ENCODE measurements at regions not wholly inside any gene's neighbourhood (a gene's known extent, or its start where the extent isn't known, plus 50 kb on each side); places are given as distances from the start of the nearest gene placed in this dataset.
"Not testable (repeated sequence)": the region's sequence is repeated elsewhere in the genome, so short reads cannot be mapped to it uniquely, and the experiment has no call there.

- no peak for DNase-seq (ENCODE audit: low spot score)
Measured at GRCh38 chr4:135917011-135917410, 1615.3 kb downstream of the PCDH18 start.

GRCh38 chr4:135900956-135901355, 1631.3 kb downstream of the PCDH18 start:
- DNase-seq (ENCODE audit: low spot score) = no peak

GRCh38 chr4:135864304-135864703, 1662.7 kb upstream of the PABPC4L start:
- not testable (repeated sequence) for DNase-seq (ENCODE audit: low spot score)

GRCh38 chr4:135840781-135841180, 1639.2 kb upstream of the PABPC4L start:
- no peak for DNase-seq (ENCODE audit: low spot score)

GRCh38 chr4:135839712-135840111, 1638.1 kb upstream of the PABPC4L start:
- DNase-seq (ENCODE audit: low spot score) = no peak

- no peak for DNase-seq (ENCODE audit: low spot score)
Measured at GRCh38 chr4:135838889-135839288, 1637.3 kb upstream of the PABPC4L start.

GRCh38 chr4:135834471-135834870, 1632.9 kb upstream of the PABPC4L start:
- no peak for DNase-seq (ENCODE audit: low spot score)

- no peak for DNase-seq (ENCODE audit: low spot score)
Measured at GRCh38 chr4:135833529-135833928, 1631.9 kb upstream of the PABPC4L start.

- no peak for DNase-seq (ENCODE audit: low spot score)
Measured at GRCh38 chr4:135824759-135825296, 1623.2 kb upstream of the PABPC4L start.

- DNase-seq (ENCODE audit: low spot score) = no peak
Measured at GRCh38 chr4:135804785-135805184, 1603.2 kb upstream of the PABPC4L start.

GRCh38 chr4:135777361-135777760, 1575.8 kb upstream of the PABPC4L start:
- DNase-seq (ENCODE audit: low spot score) = no peak

- DNase-seq (ENCODE audit: low spot score) = no peak
Measured at GRCh38 chr4:135775909-135776308, 1574.3 kb upstream of the PABPC4L start.

GRCh38 chr4:135770505-135770904, 1568.9 kb upstream of the PABPC4L start:
- no peak for DNase-seq (ENCODE audit: low spot score)

- DNase-seq (ENCODE audit: low spot score) = no peak
Measured at GRCh38 chr4:135744928-135745327, 1543.3 kb upstream of the PABPC4L start.

- DNase-seq (ENCODE audit: low spot score) = no peak
Measured at GRCh38 chr4:135741583-135741982, 1540.0 kb upstream of the PABPC4L start.

- no peak for DNase-seq (ENCODE audit: low spot score)
Measured at GRCh38 chr4:135739354-135739753, 1537.8 kb upstream of the PABPC4L start.

- DNase-seq (ENCODE audit: low spot score) = no peak
Measured at GRCh38 chr4:135735512-135735911, 1533.9 kb upstream of the PABPC4L start.

GRCh38 chr4:135732448-135732847, 1530.9 kb upstream of the PABPC4L start:
- no peak for DNase-seq (ENCODE audit: low spot score)

GRCh38 chr4:135731682-135732081, 1530.1 kb upstream of the PABPC4L start:
- no peak for DNase-seq (ENCODE audit: low spot score)

GRCh38 chr4:135724421-135724820, 1522.8 kb upstream of the PABPC4L start:
- DNase-seq (ENCODE audit: low spot score) = no peak

- no peak for DNase-seq (ENCODE audit: low spot score)
Measured at GRCh38 chr4:135718019-135718418, 1516.4 kb upstream of the PABPC4L start.

GRCh38 chr4:135705343-135705742, 1503.8 kb upstream of the PABPC4L start:
- no peak for DNase-seq (ENCODE audit: low spot score)

GRCh38 chr4:135694066-135694465, 1492.5 kb upstream of the PABPC4L start:
- DNase-seq (ENCODE audit: low spot score) = no peak

- no peak for DNase-seq (ENCODE audit: low spot score)
Measured at GRCh38 chr4:135684001-135684400, 1482.4 kb upstream of the PABPC4L start.

GRCh38 chr4:135672202-135672601, 1470.6 kb upstream of the PABPC4L start:
- no peak for DNase-seq (ENCODE audit: low spot score)

Measured in hematopoietic multipotent progenitor cell treated with erythropoietin and hydrocortisone succinate and interleukin-3 and kit ligand, for 15 days (in vitro differentiated cells).